Activated T-helper 17 cell treated with anti-CD3 and anti-CD28 coated beads, Interleukin-2, amount 50 U/mL, for 72 hours (primary cell): ENCODE measurements at regions not wholly inside any gene's neighbourhood (a gene's known extent, or its start where the extent isn't known, plus 50 kb on each side); places are given as distances from the start of the nearest gene placed in this dataset.

Experiments used
- ATAC-seq: fragments of 150-1000 bp; cut with Tn5 transposase; replicated peaks from 2 replicates; pipeline ENCODE4 v1.10.0; 2021; ENCODE audit warnings: mild to moderate bottlenecking, moderate library complexity
- H3K27ac Mint-ChIP-seq: one replicate; pipeline ENCODE4 v1.8.0; 2022; ENCODE audit warnings: mixed read lengths
- H3K27me3 Mint-ChIP-seq: one replicate; pipeline ENCODE4 v1.8.0; 2022; ENCODE audit warnings: mixed read lengths
- H3K36me3 Mint-ChIP-seq: one replicate; pipeline ENCODE4 v1.8.0; 2022; ENCODE audit warnings: low read depth, mild to moderate bottlenecking, mixed read lengths
- H3K4me1 Mint-ChIP-seq: one replicate; pipeline ENCODE4 v1.8.0; 2022; ENCODE audit warnings: mixed read lengths
- H3K4me3 Mint-ChIP-seq: one replicate; pipeline ENCODE4 v1.8.0; 2022; ENCODE audit warnings: mild to moderate bottlenecking, mixed read lengths
- H3K9me3 Mint-ChIP-seq: one replicate; pipeline ENCODE4 v1.8.0; 2022; ENCODE audit warnings: mixed read lengths

GRCh38 chr17:83179811-83180210 lies 100.4 kb downstream of the METRNL start:
- H3K27me3 Mint-ChIP-seq = no peaks in the 10 kb centered on the region
- H3K36me3 Mint-ChIP-seq = no peaks in the 10 kb centered on the region
- H3K4me3 Mint-ChIP-seq = no peak overlapping the region
- H3K27ac Mint-ChIP-seq = no peak overlapping the region
- H3K4me1 Mint-ChIP-seq = peaks cover 3% of the 10 kb centered on the region
- ATAC-seq = no peak
- H3K9me3 Mint-ChIP-seq = no peaks in the 10 kb centered on the region

GRCh38 chr17:83180264-83180995 lies 101.0 kb downstream of the METRNL start:
- Mint-ChIP-seq H3K4me3 (no peak overlapping the region), H3K27me3 (no peaks in the 10 kb centered on the region)

GRCh38 chr17:83180996-83181481 lies 101.6 kb downstream of the METRNL start:
- H3K27me3 Mint-ChIP-seq = no peaks in the 10 kb centered on the region
- no peaks in the 10 kb centered on the region for H3K36me3 Mint-ChIP-seq
- ATAC-seq = no peak
- no peak overlapping the region for H3K4me3 Mint-ChIP-seq
- no peaks in the 10 kb centered on the region for H3K9me3 Mint-ChIP-seq
- no peak overlapping the region for H3K27ac Mint-ChIP-seq
- H3K4me1 Mint-ChIP-seq = peaks cover 3% of the 10 kb centered on the region

More at GRCh38 chr17:83180264-83180995, 101.0 kb downstream of the METRNL start:
- Mint-ChIP-seq H3K36me3 (no peaks in the 10 kb centered on the region), H3K4me1 (peaks cover 3% of the 10 kb centered on the region), H3K27ac (no peak overlapping the region), H3K9me3 (no peaks in the 10 kb centered on the region)
- ATAC-seq = no peak

- H3K4me3 Mint-ChIP-seq = no peak overlapping the region
- H3K4me1 Mint-ChIP-seq = peaks cover 3% of the 10 kb centered on the region
- no peaks in the 10 kb centered on the region for H3K36me3 Mint-ChIP-seq
- H3K9me3 Mint-ChIP-seq = no peaks in the 10 kb centered on the region
- no peaks in the 10 kb centered on the region for H3K27me3 Mint-ChIP-seq
- H3K27ac Mint-ChIP-seq = no peak overlapping the region
- no peak for ATAC-seq
These were observed 102.7 kb downstream of the METRNL start for GRCh38 chr17:83181991-83182619.

- Mint-ChIP-seq H3K27me3 (no peaks in the 10 kb centered on the region), H3K4me1 (peaks cover 3% of the 10 kb centered on the region), H3K4me3 (no peak overlapping the region), H3K9me3 (no peaks in the 10 kb centered on the region), H3K27ac (no peak overlapping the region), H3K36me3 (no peaks in the 10 kb centered on the region)
- ATAC-seq = no peak
These were observed 103.3 kb downstream of the METRNL start for GRCh38 chr17:83182620-83183101.

- ATAC-seq = no peak
- H3K27me3 Mint-ChIP-seq = no peaks in the 10 kb centered on the region
- H3K4me3 Mint-ChIP-seq = no peak overlapping the region
- H3K4me1 Mint-ChIP-seq = peaks cover 3% of the 10 kb centered on the region
- H3K36me3 Mint-ChIP-seq = no peaks in the 10 kb centered on the region
- H3K27ac Mint-ChIP-seq = no peak overlapping the region
- H3K9me3 Mint-ChIP-seq = no peaks in the 10 kb centered on the region
These were observed 103.9 kb downstream of the METRNL start for GRCh38 chr17:83183145-83183948.

- no peaks in the 10 kb centered on the region for H3K36me3 Mint-ChIP-seq
- H3K27me3 Mint-ChIP-seq = no peaks in the 10 kb centered on the region
- H3K4me1 Mint-ChIP-seq = peaks cover 3% of the 10 kb centered on the region
- H3K9me3 Mint-ChIP-seq = no peaks in the 10 kb centered on the region
- no peak overlapping the region for H3K27ac Mint-ChIP-seq
- ATAC-seq = no peak
- no peak overlapping the region for H3K4me3 Mint-ChIP-seq
These were observed 104.6 kb downstream of the METRNL start for GRCh38 chr17:83183951-83184506.

- Mint-ChIP-seq H3K4me1 (no peaks in the 10 kb centered on the region), H3K9me3 (no peaks in the 10 kb centered on the region), H3K36me3 (no peaks in the 10 kb centered on the region), H3K4me3 (no peak overlapping the region), H3K27me3 (no peaks in the 10 kb centered on the region), H3K27ac (no peak overlapping the region)
- ATAC-seq = no peak
These were observed 105.9 kb downstream of the METRNL start for GRCh38 chr17:83185023-83186002.

- no peaks in the 10 kb centered on the region for H3K4me1 Mint-ChIP-seq
These were observed 106.8 kb downstream of the METRNL start for GRCh38 chr17:83186226-83186625.

GRCh38 chr17:83186751-83187421 lies 107.5 kb downstream of the METRNL start:
- no peaks in the 10 kb centered on the region for H3K36me3 Mint-ChIP-seq
- H3K4me1 Mint-ChIP-seq = no peaks in the 10 kb centered on the region
- no peaks in the 10 kb centered on the region for H3K9me3 Mint-ChIP-seq
- H3K27me3 Mint-ChIP-seq = no peaks in the 10 kb centered on the region
- H3K4me3 Mint-ChIP-seq = no peak overlapping the region
- H3K27ac Mint-ChIP-seq = no peak overlapping the region
- no peak for ATAC-seq

More at GRCh38 chr17:83186226-83186625, 106.8 kb downstream of the METRNL start:
- ATAC-seq = no peak
- no peaks in the 10 kb centered on the region for H3K9me3 Mint-ChIP-seq
- no peaks in the 10 kb centered on the region for H3K27me3 Mint-ChIP-seq
- H3K36me3 Mint-ChIP-seq = no peaks in the 10 kb centered on the region
- H3K27ac Mint-ChIP-seq = no peak overlapping the region
- H3K4me3 Mint-ChIP-seq = no peak overlapping the region

GRCh38 chr17:83187782-83188311 lies 108.4 kb downstream of the METRNL start:
- H3K4me1 Mint-ChIP-seq = no peaks in the 10 kb centered on the region
- ATAC-seq = peak; percentile 72
- H3K9me3 Mint-ChIP-seq = no peaks in the 10 kb centered on the region
- no peak overlapping the region for H3K4me3 Mint-ChIP-seq
- H3K27ac Mint-ChIP-seq = no peak overlapping the region
- H3K27me3 Mint-ChIP-seq = no peaks in the 10 kb centered on the region
- H3K36me3 Mint-ChIP-seq = no peaks in the 10 kb centered on the region

GRCh38 chr17:83189044-83190003 lies 109.9 kb downstream of the METRNL start:
- Mint-ChIP-seq H3K27me3 (no peaks in the 10 kb centered on the region), H3K36me3 (no peaks in the 10 kb centered on the region), H3K4me3 (no peak overlapping the region), H3K9me3 (no peaks in the 10 kb centered on the region), H3K4me1 (no peaks in the 10 kb centered on the region), H3K27ac (no peak overlapping the region)
- ATAC-seq = no peak
